NCI-H345 treated with DMSO at 0.1 percent for 48 hours (cell line): ENCODE measurements at regions not wholly inside any gene's neighbourhood (a gene's known extent, or its start where the extent isn't known, plus 50 kb on each side); places are given as distances from the start of the nearest gene placed in this dataset.
A peak's percentile ranks its signal among the peaks of the same experiment; 100 is the strongest.

Source experiments
- DNase-seq: peaks from one replicate; lab custom pipeline; 2025; ENCODE audit not compliant: unreplicated experiment; lab: John Stamatoyannopoulos, UW

- DNase-seq: no peak
Observed at GRCh38 chrX:143206966-143207365, 181.2 kb downstream of the SPANXN4 start.

GRCh38 chrX:143171703-143172102, 146.0 kb downstream of the SPANXN4 start:
- no peak for DNase-seq

DNA sequence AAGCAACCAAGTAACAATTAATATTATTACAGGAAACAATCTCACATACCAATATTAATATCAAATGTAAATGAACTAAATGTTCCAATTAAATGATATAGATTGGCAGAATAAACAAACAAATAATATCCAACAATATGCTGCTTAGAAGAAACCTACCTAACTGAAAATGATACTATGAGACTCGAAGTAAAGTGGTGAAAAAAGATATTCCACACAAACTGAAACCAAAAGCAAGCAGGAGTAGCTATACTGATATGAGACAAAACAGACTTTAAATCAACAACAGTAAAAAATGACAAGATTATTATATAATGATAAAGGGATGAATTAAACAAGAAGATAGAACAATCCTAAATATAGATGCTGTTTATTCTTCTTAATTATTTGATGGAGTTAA, 140.1 kb downstream of the SPANXN4 start:
- DNase-seq: no peak

DNA sequence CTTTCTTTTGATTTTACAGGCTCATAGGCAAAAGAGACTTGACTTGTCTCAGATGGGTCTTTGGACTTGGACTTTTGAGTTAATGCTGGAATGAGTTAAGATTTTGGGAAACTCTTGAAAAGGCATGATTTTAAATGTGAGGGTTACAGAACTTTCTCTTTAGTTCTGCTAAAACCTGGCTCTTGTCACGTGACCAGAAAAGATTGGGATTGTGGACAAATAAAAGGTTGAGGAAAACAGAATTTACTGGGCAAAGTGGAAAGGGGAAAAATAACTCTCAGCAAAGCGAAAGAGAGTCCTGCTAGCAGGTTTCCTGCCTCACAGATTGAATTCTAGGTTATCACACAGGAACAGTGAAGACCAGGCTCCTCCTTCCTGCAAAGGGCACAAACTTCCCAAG, 114.0 kb downstream of the SPANXN4 start:
- DNase-seq: no peak

- peak; percentile 78 for DNase-seq
Observed at GRCh38 chrX:143121477-143121876, 95.7 kb downstream of the SPANXN4 start.

DNA sequence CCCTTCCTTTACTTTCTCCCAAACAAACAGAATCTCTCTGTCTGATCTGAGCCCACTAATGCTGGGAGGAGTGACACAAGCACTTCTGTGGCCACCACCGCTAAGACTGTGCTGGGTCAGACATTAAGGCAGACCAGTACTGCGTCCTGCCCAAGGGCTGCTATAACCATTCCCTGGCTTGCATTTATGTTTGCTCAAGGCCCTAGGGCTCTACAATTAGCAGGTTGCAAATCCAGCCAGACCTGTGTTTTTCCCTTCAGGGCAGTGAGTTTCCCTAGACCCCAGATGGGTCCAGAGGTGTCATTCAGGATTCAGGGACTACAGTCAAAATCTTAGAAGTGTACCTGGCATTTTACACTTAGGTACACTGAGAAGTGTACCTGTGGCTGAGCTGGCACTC, 89.7 kb downstream of the SPANXN4 start:
- no peak for DNase-seq

- DNase-seq: no peak
Observed at GRCh38 chrX:143095816-143096215, 70.1 kb downstream of the SPANXN4 start.

DNA sequence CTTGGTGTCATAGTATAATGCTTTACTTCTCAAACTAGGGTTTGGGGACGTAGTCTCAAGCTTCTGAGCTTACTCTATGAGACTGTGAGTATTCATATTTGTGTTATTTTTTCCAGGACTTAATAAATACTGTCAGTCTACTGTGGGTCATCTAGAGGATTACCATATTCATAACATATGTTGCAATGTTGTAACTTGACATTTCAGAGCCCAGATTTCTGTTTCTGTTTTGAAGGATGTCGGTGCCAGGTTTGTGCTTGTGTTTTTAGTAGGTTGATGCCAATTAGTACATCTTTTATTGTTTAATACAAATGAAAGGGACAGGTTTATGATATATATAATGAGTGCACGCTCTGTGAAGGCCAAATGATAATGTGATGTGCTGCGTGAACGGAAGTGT, 69.6 kb downstream of the SPANXN4 start:
- DNase-seq: no peak

DNA sequence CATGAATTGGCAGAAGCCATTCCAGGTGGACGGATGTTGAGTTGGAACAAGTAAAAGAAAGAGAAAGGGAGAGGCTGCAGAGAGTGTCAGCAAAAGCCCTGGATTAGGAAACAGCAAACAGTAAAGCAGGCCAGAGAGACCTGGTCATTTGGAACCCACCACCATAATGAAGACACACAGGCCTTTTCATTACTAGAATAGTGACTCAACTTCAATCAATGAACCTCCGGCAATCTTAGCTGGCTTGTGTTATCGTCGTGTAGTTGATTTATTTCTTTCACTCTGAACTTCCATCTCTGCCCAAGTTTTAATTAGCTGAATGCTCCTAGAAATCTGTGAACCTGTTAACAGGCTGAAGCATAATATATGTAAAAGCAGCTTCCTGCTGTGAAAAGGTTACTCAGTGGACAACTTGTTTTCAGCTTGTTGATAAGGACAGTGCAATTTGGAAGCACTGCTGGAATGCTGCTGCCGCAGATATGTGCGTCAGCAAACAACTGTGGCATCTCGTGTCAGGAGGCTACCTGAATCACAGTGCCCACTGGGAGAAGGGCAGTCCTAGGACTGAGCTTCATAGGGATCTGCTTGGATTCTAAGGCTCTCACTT, 68.8 kb downstream of the SPANXN4 start:
- no peak for DNase-seq
